HepG2 (cell line): ENCODE measurements at regions not wholly inside any gene's neighbourhood (a gene's known extent, or its start where the extent isn't known, plus 50 kb on each side); places are given as distances from the start of the nearest gene placed in this dataset.

ENCODE experiments used
- CTCF ChIP-seq: sonication (generic); formaldehyde crosslinking; IDR thresholded peaks from 2 replicates; pipeline ENCODE4 v1.5.0; 2020; ENCODE audit warnings: mild to moderate bottlenecking, missing genetic modification reagents, moderate library complexity
- ZBTB33 ChIP-seq: sonication (generic); formaldehyde crosslinking; IDR thresholded peaks from 2 replicates; pipeline ENCODE4 v1.4.0; 2020; ENCODE audit warnings: missing genetic modification reagents

GRCh38 chr15:69843900-69844304 is 253.8 kb downstream of the TLE3 start:
- TF ChIP-seq ZBTB33 (CRISPR knock-in tag) (no peak), CTCF (CRISPR knock-in tag) (no peak)
